ENCODE measurements at regions not wholly inside any gene's neighbourhood (a gene's known extent, or its start where the extent isn't known, plus 50 kb on each side); places are given as distances from the start of the nearest gene placed in this dataset.

GRCh38 chr13:60758637-60759036 lies 361.6 kb downstream of the TDRD3 start:
- TF ChIP-seq ARNT (IDR thresholded peaks at IDR 0.05) (no peak), ELF4 (IDR thresholded peaks at IDR 0.05) (no peak), TARDBP (IDR thresholded peaks at IDR 0.05) (no peak), SP1 (IDR thresholded peaks at IDR 0.05) (no peak), BHLHE40 (IDR thresholded peaks at IDR 0.05; ENCODE audit: borderline replicate concordance) (no peak), FOXM1 (IDR thresholded peaks at IDR 0.05; ENCODE audit: borderline replicate concordance) (no peak), PKNOX1 (IDR thresholded peaks at IDR 0.05) (no peak), CTBP1 (IDR thresholded peaks at IDR 0.05; ENCODE audit: borderline replicate concordance) (no peak), FOXK2 (IDR thresholded peaks at IDR 0.05) (no peak), ZNF384 (IDR thresholded peaks at IDR 0.05) (no peak)
